Endodermal cell (in vitro differentiated cells): ENCODE measurements at regions not wholly inside any gene's neighbourhood (a gene's known extent, or its start where the extent isn't known, plus 50 kb on each side); places are given as distances from the start of the nearest gene placed in this dataset.

Source experiments
- DNase-seq: peaks from one replicate; pipeline ENCODE4 v3.0.0-alpha.2; 2017
- H3K27ac ChIP-seq: 2 replicates; pipeline ENCODE4 v1.5.1; 2013; ENCODE audit warnings: mild to moderate bottlenecking, low read depth, low read length, moderate library complexity
- H3K27me3 ChIP-seq: 2 replicates; pipeline ENCODE4 v1.6.1; 2013; ENCODE audit warnings: mild to moderate bottlenecking, low read length, moderate library complexity; ENCODE audit not compliant: insufficient read depth, control insufficient read depth, poor library complexity, severe bottlenecking
- H3K36me3 ChIP-seq: 2 replicates; pipeline ENCODE4 v1.7.0; 2013; ENCODE audit warnings: mild to moderate bottlenecking, low read length, moderate library complexity; ENCODE audit not compliant: control insufficient read depth, insufficient read depth
- H3K4me1 ChIP-seq: one replicate; pipeline ENCODE4 v1.7.0; 2013; ENCODE audit warnings: low read length; ENCODE audit not compliant: control insufficient read depth, insufficient read depth
- H3K4me3 ChIP-seq: 2 replicates; pipeline ENCODE4 v1.5.1; 2013; ENCODE audit warnings: mild to moderate bottlenecking, low read length, moderate library complexity
- H3K9ac ChIP-seq: 2 replicates; pipeline ENCODE4 v1.6.1; 2013; ENCODE audit warnings: mild to moderate bottlenecking, low read length, moderate library complexity; ENCODE audit not compliant: poor library complexity, severe bottlenecking; ENCODE audit errors: extremely low read depth
- H3K9me3 ChIP-seq: 2 replicates; pipeline ENCODE4 v1.6.1; 2013; ENCODE audit warnings: mild to moderate bottlenecking, low read length, moderate library complexity; ENCODE audit not compliant: control insufficient read depth
- H3K27ac Mint-ChIP-seq: 2 replicates; pipeline ENCODE4 v1.8.0; 2020; ENCODE audit warnings: mixed read lengths
- H3K27me3 Mint-ChIP-seq: 2 replicates; pipeline ENCODE4 v1.8.0; 2021; ENCODE audit warnings: mild to moderate bottlenecking, mixed read lengths; ENCODE audit not compliant: insufficient read depth
- H3K36me3 Mint-ChIP-seq: 2 replicates; pipeline ENCODE4 v1.8.0; 2020; ENCODE audit warnings: low read depth, mixed read lengths
- H3K4me1 Mint-ChIP-seq: 2 replicates; pipeline ENCODE4 v1.8.0; 2020; ENCODE audit warnings: mixed read lengths
- H3K4me3 Mint-ChIP-seq: 2 replicates; pipeline ENCODE4 v1.8.0; 2020; ENCODE audit warnings: mild to moderate bottlenecking, moderate library complexity, mixed read lengths
- H3K9me3 Mint-ChIP-seq: 2 replicates; pipeline ENCODE4 v1.8.0; 2020; ENCODE audit warnings: mild to moderate bottlenecking, mixed read lengths
- WGBS, 2 experiments: methylation state at CpG; one replicate each; pipeline versions ENCODE4 v1.1.5 to v1.1.7; 2013; ENCODE audit warnings: missing lambda C conversion rate in 2 of 2, mixed read lengths in 1 of 2; ENCODE audit not compliant: insufficient coverage in 1 of 2, insufficient read length in 1 of 2; 5-methylcytosine and 5-hydroxymethylcytosine counted together
- TF ChIP-seq, protein P1 (sequence below): fragments of 200-600 bp; sonication (generic); conservative IDR thresholded peaks from 2 replicates; pipeline ENCODE4 v1.5.0; 2021; ENCODE audit warnings: antibody characterized with exemption, mild to moderate bottlenecking

DNA sequence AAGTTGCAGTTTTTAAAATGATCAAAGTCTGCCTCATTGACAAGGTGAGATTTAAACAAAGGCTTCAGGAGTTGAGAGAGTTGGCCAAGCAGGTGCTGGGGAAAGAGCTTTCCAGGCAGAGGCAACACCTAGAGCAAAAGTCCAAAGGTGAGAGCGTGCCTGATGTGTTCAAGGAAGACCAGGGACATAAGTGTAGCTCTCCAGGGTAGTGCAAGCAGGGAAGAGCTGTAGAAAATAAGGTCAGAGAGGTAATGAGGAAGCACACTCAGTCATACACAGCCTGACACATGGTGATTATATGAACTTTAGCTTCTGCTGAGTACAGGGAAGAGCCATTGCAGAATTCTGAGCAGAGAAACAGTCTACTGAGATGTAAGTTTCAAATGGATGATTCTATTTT lies 265.0 kb upstream of the NWD2 start:
- Histone ChIP-seq H3K27ac (no peak overlapping the region), H3K9me3 (no peaks in the 10 kb centered on the region), H3K4me1 (no peaks in the 10 kb centered on the region), H3K36me3 (no peaks in the 10 kb centered on the region), H3K9ac (no peak overlapping the region), H3K4me3 (no peak overlapping the region), H3K27me3 (no peaks in the 10 kb centered on the region)
- Mint-ChIP-seq H3K27ac (no peak overlapping the region), H3K36me3 (no peaks in the 10 kb centered on the region), H3K4me3 (no peak overlapping the region), H3K27me3 (no peaks in the 10 kb centered on the region), H3K4me1 (peaks cover 2% of the 10 kb centered on the region), H3K9me3 (peaks cover 3% of the 10 kb centered on the region)
- TF ChIP-seq, protein P1, sequence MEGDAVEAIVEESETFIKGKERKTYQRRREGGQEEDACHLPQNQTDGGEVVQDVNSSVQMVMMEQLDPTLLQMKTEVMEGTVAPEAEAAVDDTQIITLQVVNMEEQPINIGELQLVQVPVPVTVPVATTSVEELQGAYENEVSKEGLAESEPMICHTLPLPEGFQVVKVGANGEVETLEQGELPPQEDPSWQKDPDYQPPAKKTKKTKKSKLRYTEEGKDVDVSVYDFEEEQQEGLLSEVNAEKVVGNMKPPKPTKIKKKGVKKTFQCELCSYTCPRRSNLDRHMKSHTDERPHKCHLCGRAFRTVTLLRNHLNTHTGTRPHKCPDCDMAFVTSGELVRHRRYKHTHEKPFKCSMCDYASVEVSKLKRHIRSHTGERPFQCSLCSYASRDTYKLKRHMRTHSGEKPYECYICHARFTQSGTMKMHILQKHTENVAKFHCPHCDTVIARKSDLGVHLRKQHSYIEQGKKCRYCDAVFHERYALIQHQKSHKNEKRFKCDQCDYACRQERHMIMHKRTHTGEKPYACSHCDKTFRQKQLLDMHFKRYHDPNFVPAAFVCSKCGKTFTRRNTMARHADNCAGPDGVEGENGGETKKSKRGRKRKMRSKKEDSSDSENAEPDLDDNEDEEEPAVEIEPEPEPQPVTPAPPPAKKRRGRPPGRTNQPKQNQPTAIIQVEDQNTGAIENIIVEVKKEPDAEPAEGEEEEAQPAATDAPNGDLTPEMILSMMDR, result no peak
- WGBS, 2 experiments, result 86 to 92% methylated on average over 1 of the region's 1 CpG
- no peak for DNase-seq

DNA sequence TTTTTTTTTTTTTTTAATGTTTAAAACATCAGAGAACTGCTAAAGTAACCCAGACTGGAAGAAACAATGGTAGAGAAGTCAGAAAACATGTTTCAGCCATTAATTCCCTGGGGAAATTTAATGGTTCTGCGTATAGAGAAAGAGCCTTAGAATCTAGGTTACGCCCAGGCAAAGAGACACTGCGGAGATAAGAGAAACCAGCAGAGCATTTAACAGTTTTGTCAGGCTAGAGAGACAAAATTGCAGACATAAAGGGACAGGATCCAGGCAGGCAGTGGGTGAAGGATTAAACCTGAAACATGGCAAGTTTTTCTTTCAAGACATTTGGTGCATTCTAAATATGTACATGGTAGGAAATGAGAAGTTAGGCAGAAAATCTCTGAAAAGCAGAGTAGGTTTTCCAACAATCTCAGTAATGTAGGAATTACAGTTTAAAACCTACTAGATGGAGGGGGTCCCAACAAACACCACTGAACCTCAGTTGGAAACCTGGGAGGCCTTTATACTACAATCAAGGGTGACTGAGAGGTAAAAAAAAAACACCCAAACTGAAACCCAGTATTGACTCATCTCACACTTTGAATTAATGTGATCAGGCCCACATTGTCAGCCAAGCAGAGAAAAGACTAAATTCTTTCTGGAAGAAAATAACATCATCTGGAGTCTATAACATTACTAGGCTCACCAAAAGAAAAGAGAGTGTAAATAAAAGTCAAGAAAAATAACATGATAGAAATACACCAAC lies 254.2 kb upstream of the NWD2 start:
- Histone ChIP-seq H3K27ac (no peak overlapping the region), H3K36me3 (no peaks in the 10 kb centered on the region), H3K4me1 (peaks cover 3% of the 10 kb centered on the region), H3K9me3 (no peaks in the 10 kb centered on the region), H3K4me3 (no peak overlapping the region), H3K9ac (no peak overlapping the region), H3K27me3 (no peaks in the 10 kb centered on the region)
- no peaks in the 10 kb centered on the region for H3K36me3 Mint-ChIP-seq
- TF ChIP-seq, protein P1, result no peak
- WGBS, 2 experiments, result 82 to 88% methylated on average over 3 of the region's 3 CpGs
- H3K9me3 Mint-ChIP-seq, result no peaks in the 10 kb centered on the region
- H3K4me1 Mint-ChIP-seq, result peaks cover 7% of the 10 kb centered on the region
- H3K4me3 Mint-ChIP-seq, result no peak overlapping the region
- H3K27ac Mint-ChIP-seq, result no peak overlapping the region
- no peaks in the 10 kb centered on the region for H3K27me3 Mint-ChIP-seq
- no peak for DNase-seq

DNA sequence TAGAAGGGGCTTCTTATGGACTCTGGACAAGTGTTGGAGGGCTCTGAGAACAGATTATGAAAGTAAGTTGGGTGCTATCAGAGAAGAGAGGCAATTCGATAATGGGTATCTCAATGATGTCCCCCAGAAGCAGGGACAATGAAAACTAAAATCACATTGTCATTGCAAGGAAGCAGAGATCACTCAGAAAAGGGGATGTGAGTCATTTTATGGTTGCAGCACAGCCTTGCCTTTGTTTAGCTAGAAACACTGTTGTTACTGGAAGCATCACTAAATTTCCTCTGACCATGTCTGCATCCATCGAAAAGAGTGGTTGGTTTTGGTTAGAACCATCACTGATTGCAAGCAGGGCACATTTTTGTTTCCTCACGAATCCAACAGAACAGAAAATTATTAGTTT lies 246.8 kb upstream of the NWD2 start:
- no peaks in the 10 kb centered on the region for H3K9me3 ChIP-seq
- no peak for DNase-seq
- no peak overlapping the region for H3K9ac ChIP-seq
- H3K27ac ChIP-seq, result no peak overlapping the region
- 88 to 90% methylated on average over 3 of the region's 3 CpGs for WGBS, 2 experiments
- H3K27me3 Mint-ChIP-seq, result no peaks in the 10 kb centered on the region
- no peak overlapping the region for H3K4me3 Mint-ChIP-seq
- H3K36me3 ChIP-seq, result no peaks in the 10 kb centered on the region
- TF ChIP-seq, protein P1, result no peak
- no peaks in the 10 kb centered on the region for H3K4me1 Mint-ChIP-seq
- no peaks in the 10 kb centered on the region for H3K9me3 Mint-ChIP-seq
- H3K36me3 Mint-ChIP-seq, result no peaks in the 10 kb centered on the region
- H3K4me3 ChIP-seq, result no peak overlapping the region
- no peaks in the 10 kb centered on the region for H3K4me1 ChIP-seq
- no peak overlapping the region for H3K27ac Mint-ChIP-seq
- no peaks in the 10 kb centered on the region for H3K27me3 ChIP-seq
